Parathyroid adenoma (tissue), 2 donors: ENCODE measurements at regions not wholly inside any gene's neighbourhood (a gene's known extent, or its start where the extent isn't known, plus 50 kb on each side); places are given as distances from the start of the nearest gene placed in this dataset.

Experiments
- H2AFZ ChIP-seq: fragments of 300-600 bp; sonication (generic); one replicate; pipeline ENCODE4 v1.7.0; 2017; ENCODE audit warnings: antibody characterized with exemption, mild to moderate bottlenecking
- H3K27ac ChIP-seq: fragments of 300-600 bp; sonication (generic); one replicate; pipeline ENCODE4 v1.7.0; 2017
- H3K27me3 ChIP-seq: fragments of 300-600 bp; sonication (generic); one replicate; pipeline ENCODE4 v1.7.0; 2017; ENCODE audit warnings: low read length; ENCODE audit not compliant: control insufficient read depth, insufficient read depth
- H3K36me3 ChIP-seq: fragments of 300-600 bp; sonication (generic); one replicate; pipeline ENCODE4 v1.7.0; 2017; ENCODE audit warnings: low read length; ENCODE audit not compliant: control insufficient read depth, insufficient read depth
- H3K4me1 ChIP-seq: fragments of 300-600 bp; sonication (generic); one replicate; pipeline ENCODE4 v1.7.0; 2017; ENCODE audit warnings: control low read depth
- H3K4me2 ChIP-seq: fragments of 300-600 bp; sonication (generic); one replicate; pipeline ENCODE4 v1.7.0; 2017; ENCODE audit warnings: low read length
- H3K4me3 ChIP-seq: fragments of 300-600 bp; sonication (generic); one replicate; pipeline ENCODE4 v1.7.0; 2017; ENCODE audit warnings: low read depth, low read length
- H3K79me2 ChIP-seq: fragments of 300-600 bp; sonication (generic); one replicate; pipeline ENCODE4 v1.7.0; 2017; ENCODE audit warnings: control low read depth
- H3K9ac ChIP-seq: fragments of 300-600 bp; sonication (generic); one replicate; pipeline ENCODE4 v1.7.0; 2017; ENCODE audit warnings: mild to moderate bottlenecking
- H3K9me3 ChIP-seq: fragments of 300-600 bp; sonication (generic); one replicate; pipeline ENCODE4 v1.7.0; 2017; ENCODE audit warnings: low read length; ENCODE audit not compliant: control insufficient read depth
- CTCF ChIP-seq: fragments of 300-600 bp; sonication (generic); IDR thresholded peaks from one replicate; pipeline ENCODE4 v1.7.0; 2017; ENCODE audit warnings: antibody characterized with exemption, mild to moderate bottlenecking
- donor health status: primary hyperparathyroidism.

GRCh38 chr5:61758711-61759110, 426.7 kb downstream of the ZSWIM6 start:
- H3K79me2 ChIP-seq, result no peaks in the 10 kb centered on the region
- no peak overlapping the region for H2AFZ ChIP-seq
- TF ChIP-seq CTCF, result no peak
- H3K36me3 ChIP-seq, result no peaks in the 10 kb centered on the region
- H3K27me3 ChIP-seq, result no peaks in the 10 kb centered on the region
- H3K4me2 ChIP-seq, result no peak overlapping the region
- no peaks in the 10 kb centered on the region for H3K4me1 ChIP-seq
- H3K27ac ChIP-seq, result no peak overlapping the region
- H3K4me3 ChIP-seq, result no peak overlapping the region
- no peak overlapping the region for H3K9ac ChIP-seq
- peaks cover 4% of the 10 kb centered on the region for H3K9me3 ChIP-seq

GRCh38 chr5:61765471-61765870, 433.4 kb downstream of the ZSWIM6 start:
- H3K4me3 ChIP-seq, result no peak overlapping the region
- H3K27me3 ChIP-seq, result no peaks in the 10 kb centered on the region
- no peak overlapping the region for H3K27ac ChIP-seq
- no peak overlapping the region for H3K9ac ChIP-seq
- H3K4me2 ChIP-seq, result no peak overlapping the region
- no peaks in the 10 kb centered on the region for H3K79me2 ChIP-seq
- H3K9me3 ChIP-seq, result peaks cover 4% of the 10 kb centered on the region
- H2AFZ ChIP-seq, result no peak overlapping the region
- H3K36me3 ChIP-seq, result no peaks in the 10 kb centered on the region
- H3K4me1 ChIP-seq, result no peaks in the 10 kb centered on the region
- TF ChIP-seq CTCF, result no peak

GRCh38 chr5:61766141-61766540, 434.1 kb downstream of the ZSWIM6 start:
- H3K79me2 ChIP-seq, result no peaks in the 10 kb centered on the region
- no peak overlapping the region for H3K4me3 ChIP-seq
- no peaks in the 10 kb centered on the region for H3K36me3 ChIP-seq
- no peak overlapping the region for H3K4me2 ChIP-seq
- no peak for TF ChIP-seq CTCF
- H3K9me3 ChIP-seq, result peaks cover 4% of the 10 kb centered on the region
- H3K4me1 ChIP-seq, result no peaks in the 10 kb centered on the region
- H3K27ac ChIP-seq, result no peak overlapping the region
- H3K27me3 ChIP-seq, result no peaks in the 10 kb centered on the region
- H2AFZ ChIP-seq, result no peak overlapping the region
- no peak overlapping the region for H3K9ac ChIP-seq

- H3K36me3 ChIP-seq, result no peaks in the 10 kb centered on the region
- no peak overlapping the region for H3K4me3 ChIP-seq
- H3K4me2 ChIP-seq, result no peak overlapping the region
- TF ChIP-seq CTCF, result no peak
- H3K9ac ChIP-seq, result no peak overlapping the region
- H3K79me2 ChIP-seq, result no peaks in the 10 kb centered on the region
- no peak overlapping the region for H3K27ac ChIP-seq
- no peaks in the 10 kb centered on the region for H3K4me1 ChIP-seq
- H3K27me3 ChIP-seq, result no peaks in the 10 kb centered on the region
- no peaks in the 10 kb centered on the region for H3K9me3 ChIP-seq
- no peak overlapping the region for H2AFZ ChIP-seq
These were observed 435.4 kb downstream of the ZSWIM6 start for GRCh38 chr5:61767231-61768080.
